NCI-H2107 treated with DMSO at 0.1 percent for 48 hours (cell line): ENCODE measurements at regions not wholly inside any gene's neighbourhood (a gene's known extent, or its start where the extent isn't known, plus 50 kb on each side); places are given as distances from the start of the nearest gene placed in this dataset.

Source experiments
- DNase-seq: peaks from one replicate; lab custom pipeline; 2025; ENCODE audit not compliant: unreplicated experiment; lab: John Stamatoyannopoulos, UW

DNA sequence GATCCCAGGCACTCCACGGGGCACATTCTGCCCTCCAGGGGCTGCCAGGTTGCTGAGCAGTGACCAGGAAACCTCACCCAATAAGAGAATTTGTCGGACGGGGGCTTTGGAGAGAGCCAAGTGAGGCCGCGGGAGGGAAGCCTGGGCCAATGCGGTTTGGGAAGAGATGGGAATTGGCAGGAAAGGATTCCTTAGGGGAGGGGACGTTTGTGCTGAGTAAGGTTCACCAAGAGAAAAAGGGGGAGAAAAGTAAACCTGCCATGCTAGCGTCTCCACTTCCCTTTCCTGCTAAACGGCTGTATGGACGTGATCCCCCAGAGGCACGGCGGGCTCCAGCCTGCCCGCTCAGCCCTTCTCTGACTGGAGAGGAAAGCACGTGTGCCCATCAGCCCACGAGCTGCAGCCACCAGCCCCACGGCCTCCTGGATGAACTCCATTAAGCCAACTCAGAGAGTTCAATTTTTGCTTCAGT, 194.4 kb upstream of the ID2 start:
- no peak for DNase-seq

- DNase-seq, result no peak
Observed at GRCh38 chr2:8488001-8488738, 193.7 kb upstream of the ID2 start.

GRCh38 chr2:8489221-8489620, 192.6 kb upstream of the ID2 start:
- no peak for DNase-seq

DNA sequence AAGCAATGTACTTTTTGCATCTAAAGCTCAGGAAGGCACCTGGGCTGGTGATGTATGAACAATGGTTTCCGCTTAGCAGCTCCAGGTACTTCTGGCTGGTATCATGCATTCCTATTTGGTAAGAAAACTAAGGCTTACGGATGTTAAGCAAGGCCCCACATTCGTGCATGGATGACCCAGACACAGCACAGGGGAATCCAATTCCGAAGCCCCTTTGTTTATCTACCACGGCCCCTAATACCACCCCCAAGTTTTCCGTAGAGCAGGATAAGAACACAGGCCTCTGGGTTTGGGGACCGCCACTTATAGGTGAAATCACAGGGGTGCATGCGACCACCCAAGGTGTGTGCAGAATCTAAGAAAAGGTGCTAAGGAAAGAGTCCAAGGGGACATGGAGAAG, 192.1 kb upstream of the ID2 start:
- no peak for DNase-seq

DNA sequence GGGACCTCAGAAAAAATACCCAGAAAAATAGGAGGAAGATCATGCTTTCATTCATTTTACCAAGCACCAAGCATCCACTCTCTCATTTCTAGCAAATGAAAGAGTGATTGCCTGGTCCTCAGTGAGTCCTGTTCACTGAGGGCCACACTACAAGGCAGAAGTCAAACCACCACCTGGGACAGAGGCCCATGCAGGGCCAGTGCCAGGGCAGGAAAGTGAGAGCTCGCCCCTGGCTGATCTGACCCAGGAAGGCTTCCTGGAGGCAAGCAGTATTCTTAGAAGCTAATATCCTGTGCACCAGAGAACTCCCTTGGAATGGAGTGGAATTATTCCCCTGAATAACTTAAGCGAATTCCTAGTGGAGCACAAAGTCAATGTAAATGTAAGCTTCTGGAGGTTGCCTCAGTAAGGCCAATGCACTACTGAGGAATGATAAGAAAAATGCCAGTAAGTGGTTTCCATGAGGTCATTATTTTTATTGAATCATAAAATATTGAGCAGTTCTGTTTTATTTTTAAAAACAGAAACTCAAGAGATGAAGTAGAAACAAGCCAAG, 191.6 kb upstream of the ID2 start:
- DNase-seq, result no peak

GRCh38 chr2:8491296-8492027, 190.4 kb upstream of the ID2 start:
- DNase-seq, result no peak

- DNase-seq, result no peak
Observed at GRCh38 chr2:8494151-8494550, 187.7 kb upstream of the ID2 start.

- no peak for DNase-seq
Observed at GRCh38 chr2:8494589-8494988, 187.3 kb upstream of the ID2 start.

DNA sequence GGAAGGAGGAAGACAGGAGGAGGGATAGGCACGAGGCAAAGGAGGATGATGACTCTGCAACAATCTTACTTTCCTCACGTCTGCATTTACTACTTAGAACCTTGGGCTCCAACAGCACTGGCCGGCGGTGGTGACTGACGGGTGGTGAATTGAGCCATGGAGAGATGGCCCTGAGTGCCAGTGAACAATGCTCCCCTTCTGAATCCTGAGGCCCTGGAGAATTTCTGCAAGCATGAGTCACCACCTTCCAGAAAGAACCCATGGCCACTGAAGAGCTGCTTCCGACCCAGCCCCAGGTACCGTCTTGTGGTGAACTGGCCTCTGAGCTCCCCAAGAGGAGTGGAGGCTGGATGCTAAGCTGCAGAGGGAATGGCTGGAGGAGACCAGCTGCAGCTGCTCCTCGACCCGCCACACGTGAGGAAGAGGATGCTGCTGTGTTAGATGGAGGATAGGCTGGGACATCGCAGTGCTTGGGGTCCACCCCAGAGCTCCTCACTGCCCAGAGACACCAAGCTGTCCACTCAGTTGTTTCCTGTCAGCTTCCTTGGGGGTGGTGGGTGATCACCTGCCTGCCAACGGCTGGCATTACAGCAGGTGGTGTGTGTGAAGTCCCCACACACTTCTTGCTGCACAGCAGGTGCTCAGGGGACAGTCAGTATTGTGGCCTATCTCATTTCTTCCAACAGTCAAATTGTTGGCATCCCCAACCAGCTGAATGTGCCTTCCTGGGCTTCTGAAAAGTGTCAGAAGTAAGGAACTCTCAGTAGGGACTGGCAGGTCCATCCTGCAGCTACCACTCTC, 186.5 kb upstream of the ID2 start:
- peak; percentile 21 for DNase-seq

DNA sequence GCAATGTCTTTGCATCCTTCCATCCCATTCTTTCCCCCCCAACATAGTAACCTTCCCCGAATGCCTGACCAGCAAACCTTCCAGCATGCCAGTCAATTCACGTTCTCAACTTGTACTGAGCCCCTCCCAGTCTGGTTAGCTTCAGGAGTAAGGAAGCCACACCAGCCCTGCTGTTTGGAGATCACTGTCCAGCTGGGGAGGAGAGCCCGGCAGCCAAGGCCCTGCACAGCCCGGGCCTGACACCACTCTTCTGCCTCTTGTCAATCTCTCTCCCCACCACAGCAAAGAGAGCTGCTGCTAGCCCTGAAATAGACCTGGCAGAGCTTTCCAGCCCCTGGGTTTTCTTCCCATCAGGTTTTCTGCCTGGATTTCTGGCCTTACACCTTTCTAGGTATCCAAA, 185.8 kb upstream of the ID2 start:
- no peak for DNase-seq

DNA sequence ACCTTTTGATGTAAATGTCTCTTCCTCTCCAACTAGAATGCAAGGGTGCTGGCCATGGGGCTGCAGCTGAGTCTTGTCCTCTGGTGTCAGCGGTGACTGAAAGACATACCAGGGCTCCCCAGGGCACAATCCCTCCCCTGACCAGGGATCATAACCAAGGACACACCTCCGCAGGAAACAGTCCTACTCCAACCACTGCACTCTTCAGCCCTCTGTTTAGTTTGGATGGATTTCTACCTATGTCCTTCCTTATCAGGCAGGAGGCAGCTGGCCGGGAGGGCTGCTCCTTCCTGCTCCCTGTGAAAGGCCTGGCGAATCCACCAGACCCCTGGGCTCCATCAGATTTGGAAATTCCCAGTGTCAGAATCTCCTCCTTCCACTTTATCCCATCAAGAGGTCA, 185.2 kb upstream of the ID2 start:
- no peak for DNase-seq

GRCh38 chr2:8498994-8499393, 182.9 kb upstream of the ID2 start:
- no peak for DNase-seq

GRCh38 chr2:8500124-8501054, 181.5 kb upstream of the ID2 start:
- DNase-seq, result peak; percentile 45

GRCh38 chr2:8501061-8501720, 180.7 kb upstream of the ID2 start:
- no peak for DNase-seq

- no peak for DNase-seq
Observed at GRCh38 chr2:8502316-8502715, 179.5 kb upstream of the ID2 start.

- no peak for DNase-seq
Observed at GRCh38 chr2:8505311-8505920, 176.4 kb upstream of the ID2 start.

GRCh38 chr2:8506746-8507145, 175.1 kb upstream of the ID2 start:
- no peak for DNase-seq

- no peak for DNase-seq
Observed at GRCh38 chr2:8508766-8509165, 173.1 kb upstream of the ID2 start.

DNA sequence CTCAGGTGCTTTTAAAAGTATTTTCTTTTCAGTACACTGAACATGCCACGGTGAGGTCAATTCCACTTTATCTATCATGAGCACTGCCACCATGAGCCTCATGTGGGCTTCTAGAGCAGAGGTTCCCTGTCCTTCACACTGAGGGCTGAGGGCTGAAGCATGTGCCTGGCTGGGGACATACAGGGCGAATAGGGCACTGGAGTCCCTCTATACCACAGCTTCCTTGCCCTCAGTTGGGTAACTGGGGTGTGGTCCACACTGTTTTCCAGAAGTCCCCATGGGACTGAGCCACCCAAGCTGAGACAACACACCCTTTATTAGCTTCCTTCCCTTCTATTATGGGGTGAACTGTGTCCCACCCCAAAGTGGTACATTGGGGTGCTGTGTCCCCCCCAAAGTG, 172.2 kb upstream of the ID2 start:
- no peak for DNase-seq
